GM18907 (cell line): ENCODE measurements at regions not wholly inside any gene's neighbourhood (a gene's known extent, or its start where the extent isn't known, plus 50 kb on each side); places are given as distances from the start of the nearest gene placed in this dataset.

Experiments
- ATAC-seq: cut with Tn5 transposase; IDR thresholded peaks from one replicate; pipeline ENCODE4 v1.9.1; 2021; ENCODE audit warnings: mild to moderate bottlenecking, moderate library complexity; ENCODE audit not compliant: unreplicated experiment

GRCh38 chr22:49100316-49100715 lies 727.4 kb downstream of the BRD1 start:
- no peak for ATAC-seq

DNA sequence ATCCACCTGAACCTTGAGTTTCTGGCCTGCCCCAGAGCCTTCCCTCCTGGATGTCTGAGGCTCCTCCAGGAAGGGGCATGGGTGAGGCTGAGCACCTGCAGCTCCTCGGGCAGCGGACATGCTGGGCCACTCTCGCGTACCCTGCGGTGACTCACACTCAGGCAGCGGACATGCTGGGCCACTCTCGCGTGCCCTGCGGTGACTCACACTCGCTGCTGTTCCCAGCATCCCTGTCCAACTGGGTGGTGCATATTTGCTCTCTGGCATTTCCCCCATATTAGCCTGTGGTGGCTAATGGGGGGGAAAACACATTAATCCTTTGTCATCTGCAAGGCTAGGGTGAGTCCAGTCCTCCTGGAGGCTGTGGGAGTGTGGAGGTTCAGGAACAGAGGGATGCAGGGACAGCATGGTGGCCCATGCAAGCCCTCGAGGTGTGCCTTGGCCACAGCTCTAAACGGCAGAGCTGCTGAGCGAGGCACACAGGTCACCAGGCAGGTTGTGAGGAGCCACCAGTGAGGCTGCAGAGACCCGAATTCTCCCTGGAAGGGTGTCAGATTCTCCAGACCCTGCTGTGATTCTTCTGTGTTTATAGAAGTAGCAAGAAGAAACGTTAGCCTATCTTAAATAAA lies 728.1 kb downstream of the BRD1 start:
- no peak for ATAC-seq

DNA sequence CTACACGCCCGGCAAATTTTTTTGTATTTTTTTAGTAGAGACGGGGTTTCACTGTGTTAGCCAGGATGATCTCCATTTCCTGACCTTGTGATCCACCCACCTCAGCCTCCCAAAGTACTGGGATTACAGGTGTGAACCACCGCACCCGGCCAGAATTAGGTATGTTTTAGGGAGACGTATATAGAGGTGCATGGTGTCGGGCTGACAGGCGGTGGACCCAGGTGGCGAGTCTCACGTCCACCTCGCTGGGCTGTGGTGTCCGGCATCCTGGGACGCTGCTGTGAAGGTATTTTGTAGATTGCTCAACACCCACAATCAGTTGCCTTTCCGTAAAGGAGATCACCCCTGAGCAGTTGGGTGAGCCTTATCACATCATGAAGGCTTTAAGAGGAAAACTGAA lies 728.6 kb downstream of the BRD1 start:
- no peak for ATAC-seq

GRCh38 chr22:49097966-49098365 lies 729.7 kb downstream of the BRD1 start:
- ATAC-seq, result no peak

GRCh38 chr22:49097171-49097925 lies 730.3 kb downstream of the BRD1 start:
- ATAC-seq, result no peak

DNA sequence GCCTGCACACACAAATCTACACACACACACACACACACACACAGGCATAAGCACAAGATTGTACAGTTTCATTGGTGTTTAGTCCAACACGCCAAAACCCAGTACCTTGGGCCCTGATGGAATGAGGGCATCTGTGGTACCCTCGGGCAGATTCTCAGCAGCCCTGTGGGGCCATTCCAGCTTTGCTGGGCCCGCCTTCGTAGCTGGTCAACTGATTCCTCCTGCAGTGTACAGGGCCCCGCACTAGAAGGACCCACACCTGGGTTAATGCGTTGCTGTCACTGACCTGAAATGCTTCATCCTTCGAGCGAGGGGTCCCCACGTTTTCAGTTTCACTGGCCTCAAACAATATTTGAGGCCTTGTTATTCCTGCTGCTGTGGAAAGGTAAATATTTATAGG lies 731.2 kb downstream of the BRD1 start:
- ATAC-seq, result no peak

DNA sequence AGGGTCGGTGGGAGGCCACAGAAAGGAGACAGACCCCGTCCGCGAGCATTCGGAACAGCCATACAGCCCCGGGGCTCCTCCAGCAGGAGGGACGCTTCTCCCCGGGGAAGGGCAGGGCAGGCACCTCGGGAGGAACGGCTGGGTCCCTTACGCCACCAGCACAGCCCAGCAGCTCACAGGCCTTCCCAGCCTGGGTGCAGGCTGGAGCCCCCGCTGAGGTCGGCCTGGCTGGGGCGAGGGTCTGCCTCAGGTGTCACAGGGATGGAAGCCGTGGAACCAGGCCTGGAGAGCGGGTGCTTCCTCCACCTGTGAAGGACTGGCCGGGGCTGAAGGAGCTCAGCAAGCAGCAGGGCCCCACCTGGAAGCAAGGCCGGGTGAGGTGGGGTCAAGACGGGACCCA lies 732.3 kb downstream of the BRD1 start:
- no peak for ATAC-seq

DNA sequence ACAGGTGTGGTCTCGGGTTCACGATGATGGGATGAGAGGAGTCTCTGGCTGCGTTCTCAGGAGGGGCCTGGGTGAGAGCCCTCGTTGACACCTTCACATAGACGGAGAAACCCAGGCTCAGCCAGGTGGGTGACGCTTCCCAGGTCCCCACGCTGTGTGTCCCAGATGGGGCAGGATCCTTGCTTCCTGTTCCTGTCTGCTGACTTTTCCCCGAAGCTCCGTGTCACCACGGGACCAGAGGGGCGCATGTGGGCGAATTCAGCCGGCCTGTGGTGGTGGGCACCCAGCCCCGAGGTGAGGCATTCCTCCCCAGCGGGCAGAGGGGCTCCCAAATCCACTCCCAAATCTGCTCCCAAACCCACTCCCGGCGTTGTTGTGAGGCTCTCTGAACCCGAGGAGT lies 732.8 kb downstream of the BRD1 start:
- ATAC-seq, result no peak

GRCh38 chr22:49094151-49094550 lies 733.5 kb downstream of the BRD1 start:
- no peak for ATAC-seq

DNA sequence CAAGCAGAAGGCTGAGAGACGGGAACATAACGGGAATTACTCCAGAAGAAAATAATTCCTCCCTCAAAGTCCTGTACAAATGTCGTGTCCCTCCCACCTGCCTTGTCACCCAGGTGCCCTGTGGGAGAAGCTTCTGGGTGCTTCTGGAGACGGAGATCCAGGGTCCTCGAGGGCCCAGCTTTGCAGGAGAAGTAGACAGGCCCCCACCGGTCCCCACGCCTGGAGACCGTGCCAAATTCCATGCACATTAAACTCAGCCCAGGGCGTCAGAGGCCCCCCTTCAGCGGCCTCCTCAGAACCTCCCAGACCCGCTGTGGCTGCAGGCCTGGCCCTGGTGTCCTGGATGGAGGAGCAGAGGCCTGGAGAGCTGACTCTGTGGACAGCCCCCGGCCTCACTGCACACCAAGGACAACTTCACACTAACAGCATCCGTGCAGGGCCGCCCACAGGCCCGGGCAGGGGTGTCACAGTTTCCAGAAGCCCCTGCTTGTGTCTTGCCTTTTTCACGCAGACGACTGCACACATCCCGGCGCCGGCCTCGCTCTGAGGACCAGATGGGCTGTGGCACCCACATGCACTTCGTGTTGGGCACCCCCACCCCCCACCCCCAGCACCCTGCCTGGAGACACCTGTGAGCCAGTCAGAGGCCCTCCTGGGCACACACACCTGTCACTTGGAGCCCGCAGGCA lies 734.3 kb downstream of the BRD1 start:
- ATAC-seq, result no peak

GRCh38 chr22:49092716-49093115 lies 735.0 kb downstream of the BRD1 start:
- no peak for ATAC-seq

DNA sequence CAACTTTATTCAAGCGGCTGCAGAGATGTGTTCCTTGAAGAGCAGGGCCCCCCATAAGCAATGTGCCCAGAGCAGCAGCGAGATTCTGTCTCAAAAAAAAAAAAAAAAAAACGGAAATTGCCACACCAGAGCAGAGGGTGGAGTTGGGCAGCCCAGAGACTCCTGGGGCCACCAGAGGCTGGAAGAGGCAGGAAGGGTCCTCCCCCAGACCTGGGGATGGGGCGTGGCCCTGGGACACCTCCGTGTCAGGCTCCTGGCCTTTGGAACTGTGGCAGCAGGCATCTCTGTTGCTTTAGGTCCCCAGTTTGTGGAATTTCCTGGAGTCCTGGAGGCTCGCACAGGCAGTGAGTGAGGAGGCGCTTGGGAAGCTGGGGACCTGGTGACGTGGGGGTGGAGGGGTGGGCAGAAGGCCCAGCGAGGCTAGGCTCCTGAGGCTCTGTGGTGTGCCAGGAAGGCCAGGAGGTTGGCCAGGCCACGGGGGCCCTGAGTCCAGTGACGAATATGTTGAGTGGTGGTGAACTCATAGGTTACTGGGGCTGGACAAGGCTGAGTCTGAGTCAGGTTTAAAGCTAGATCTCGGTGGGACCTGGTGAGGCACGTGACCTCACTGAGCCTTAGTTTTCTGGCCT lies 735.6 kb downstream of the BRD1 start:
- ATAC-seq, result no peak

- no peak for ATAC-seq
Observed at GRCh38 chr22:49091451-49091850, 736.2 kb downstream of the BRD1 start.

GRCh38 chr22:49090853-49091135 lies 736.9 kb downstream of the BRD1 start:
- ATAC-seq, result no peak

- ATAC-seq, result no peak
Observed at GRCh38 chr22:49090061-49090852, 737.4 kb downstream of the BRD1 start.

- no peak for ATAC-seq
Observed at GRCh38 chr22:49088801-49089791, 738.6 kb downstream of the BRD1 start.

- ATAC-seq, result no peak
Observed at GRCh38 chr22:49087716-49088601, 739.7 kb downstream of the BRD1 start.

DNA sequence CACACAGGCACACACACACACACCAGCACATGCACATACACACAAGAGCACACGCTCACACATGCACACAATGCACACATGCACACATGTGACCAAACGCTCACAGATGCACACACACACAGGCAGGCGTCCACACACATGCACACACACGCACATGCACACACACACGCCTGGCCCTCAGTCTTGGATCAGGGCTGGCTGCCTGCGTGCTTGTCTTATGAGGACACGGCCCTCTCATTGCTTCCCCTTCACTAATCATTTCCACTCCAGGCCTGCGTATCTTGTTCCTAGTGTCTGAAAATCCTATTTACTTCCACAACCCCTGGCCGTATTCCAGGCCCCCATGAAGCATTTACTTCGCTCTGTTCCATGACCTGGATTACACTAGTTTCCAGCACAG lies 740.5 kb downstream of the BRD1 start:
- no peak for ATAC-seq

DNA sequence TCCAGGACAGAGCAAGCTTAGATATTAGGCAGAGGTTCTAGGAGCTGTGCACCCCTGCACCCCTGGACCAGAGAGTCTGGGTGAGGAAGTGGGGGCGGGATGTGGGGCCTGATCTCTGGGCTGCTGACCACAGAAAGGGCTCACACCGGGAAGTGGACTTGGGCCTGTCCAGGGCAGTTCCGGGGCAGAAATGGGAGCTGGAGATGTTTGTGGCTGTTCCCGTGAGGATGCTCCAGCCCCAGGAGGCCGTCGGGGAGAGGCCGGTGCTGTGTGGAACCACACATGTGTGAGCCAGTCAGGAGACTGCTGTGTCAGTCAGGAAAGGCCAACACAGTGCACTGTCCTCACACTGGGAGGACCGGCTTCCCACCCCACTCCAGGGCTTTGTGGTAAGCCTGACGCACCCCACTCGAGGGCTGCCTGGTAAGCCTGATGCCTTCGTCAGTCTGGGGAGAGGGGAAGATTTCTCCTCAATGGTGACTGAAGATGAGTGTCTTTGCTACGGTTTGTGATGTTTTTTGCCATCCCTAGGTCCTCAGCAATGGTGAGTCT lies 741.0 kb downstream of the BRD1 start:
- ATAC-seq, result no peak
